Caco-2 (cell line): ENCODE measurements at regions not wholly inside any gene's neighbourhood (a gene's known extent, or its start where the extent isn't known, plus 50 kb on each side); places are given as distances from the start of the nearest gene placed in this dataset.
"Not testable (repeated sequence)": the region's sequence is repeated elsewhere in the genome, so short reads cannot be mapped to it uniquely, and the experiment has no call there.

Source experiments
- BruUV-seq: library from RNA; stranded (reverse); fragments of 400-500 nt; replicated peaks from 2 replicates; lab custom pipeline; 2021; lab: Mats Ljungman, UMichigan
- CTCF ChIA-PET: fragments of 300-600 bp; sonication (Branson Sonifier 250); formaldehyde crosslinking; loops from one replicate; lab custom pipeline; 2022; ENCODE audit warnings: antibody characterized with exemption; lab: Charles Lee
- POLR2A ChIA-PET: fragments of 300-600 bp; sonication (Branson Sonifier 250); formaldehyde crosslinking; loops from one replicate; lab custom pipeline; 2022; ENCODE audit warnings: antibody characterized with exemption; lab: Charles Lee
- DNase-seq, 2 experiments: peaks; one replicate each; pipeline versions ENCODE4 v3.0.0 to v3.0.0-alpha.2; 2020 to 2022
- H3K27me3 ChIP-seq: replicated peaks from 2 replicates; pipeline ENCODE4 v1.6.0; 2011; ENCODE audit warnings: low read length; ENCODE audit not compliant: control insufficient read depth, insufficient read depth
- H3K36me3 ChIP-seq: 2 replicates; pipeline ENCODE4 v1.5.1; 2011; ENCODE audit warnings: low read length; ENCODE audit not compliant: control insufficient read depth, insufficient read depth
- H3K4me1 ChIP-seq: fragments of 250-450 bp; sonication (Bioruptor Pico); 2 replicates; pipeline ENCODE4 v1.5.1; 2020; ENCODE audit warnings: mild to moderate bottlenecking
- H3K4me3 ChIP-seq: 2 replicates; pipeline ENCODE4 v1.5.1; 2011; ENCODE audit warnings: low read depth, mild to moderate bottlenecking, control low read depth, low read length
- H3K9me3 ChIP-seq: fragments of 250-450 bp; sonication (Bioruptor Pico); 2 replicates; pipeline ENCODE4 v1.5.1; 2020; ENCODE audit warnings: mild to moderate bottlenecking, moderate library complexity
- H3K27ac Mint-ChIP-seq: one replicate; pipeline ENCODE4 v1.8.0; 2022; ENCODE audit warnings: mixed read lengths; ENCODE audit not compliant: unreplicated experiment
- H3K27me3 Mint-ChIP-seq: one replicate; pipeline ENCODE4 v1.8.0; 2022; ENCODE audit warnings: mixed read lengths; ENCODE audit not compliant: insufficient read depth, unreplicated experiment
- H3K36me3 Mint-ChIP-seq: one replicate; pipeline ENCODE4 v1.8.0; 2022; ENCODE audit warnings: mild to moderate bottlenecking, mixed read lengths; ENCODE audit not compliant: insufficient read depth, unreplicated experiment
- H3K4me1 Mint-ChIP-seq: one replicate; pipeline ENCODE4 v1.8.0; 2022; ENCODE audit warnings: low read depth, mixed read lengths; ENCODE audit not compliant: unreplicated experiment
- H3K4me3 Mint-ChIP-seq: one replicate; pipeline ENCODE4 v1.8.0; 2022; ENCODE audit warnings: mild to moderate bottlenecking, moderate library complexity, mixed read lengths; ENCODE audit not compliant: unreplicated experiment
- H3K9me3 Mint-ChIP-seq: one replicate; pipeline ENCODE4 v1.8.0; 2022; ENCODE audit warnings: mixed read lengths; ENCODE audit not compliant: unreplicated experiment
- CTCF ChIP-seq, 2 experiments: fragments of 200-600 bp in 1 of 2; IDR thresholded peaks; 1 replicate in 1 of 2; 2 replicates in 1 of 2; pipeline versions ENCODE4 v1.5.1 to v1.8.0; 2011 to 2022; ENCODE audit warnings: antibody characterized with exemption in 1 of 2, control low read depth in 1 of 2, inconsistent platforms in 1 of 2, low read depth in 1 of 2, low read length in 1 of 2, mild to moderate bottlenecking in 1 of 2, moderate library complexity in 1 of 2; ENCODE audit not compliant: insufficient read depth in 1 of 2, severe bottlenecking in 1 of 2, unreplicated experiment in 1 of 2
- intact Hi-C: fragments of 100-400 bp; cut with micrococcal nuclease; formaldehyde crosslinking; loops from one replicate; pipeline ENCODE4 v1.10.0; 2022; ENCODE audit not compliant: unreplicated experiment

- POLR2A ChIA-PET: no interaction called here
These were observed 119.2 kb upstream of the PITX1 start for GRCh38 chr5:135153259-135153658.

GRCh38 chr5:135151660-135152059, 117.6 kb upstream of the PITX1 start:
- H3K4me1 ChIP-seq, CTCF ChIA-PET, POLR2A ChIA-PET, H3K36me3 Mint-ChIP-seq, H3K4me3 ChIP-seq, H3K27me3 Mint-ChIP-seq, intact Hi-C loops, H3K36me3 ChIP-seq, BruUV-seq, DNase-seq, H3K27me3 ChIP-seq, H3K9me3 ChIP-seq, H3K4me3 Mint-ChIP-seq: not testable (repeated sequence)
- Mint-ChIP-seq H3K9me3 (peaks cover 24% of the 10 kb centered on the region), H3K4me1 (peaks cover 13% of the 10 kb centered on the region), H3K27ac (peak overlapping the region; percentile 44)

More at GRCh38 chr5:135153259-135153658, 119.2 kb upstream of the PITX1 start:
- Histone ChIP-seq H3K27me3 (no peaks in the 10 kb centered on the region), H3K4me3 (no peak overlapping the region), H3K9me3 (peaks cover 8% of the 10 kb centered on the region; the same call in 1 of the 2 replicates), H3K36me3 (no peaks in the 10 kb centered on the region), H3K4me1 (peaks cover 7% of the 10 kb centered on the region)
- H3K4me1 Mint-ChIP-seq: peaks cover 22% of the 10 kb centered on the region
- H3K4me3 Mint-ChIP-seq: no peak overlapping the region
- CTCF ChIA-PET: no interaction called here
- TF ChIP-seq CTCF (IDR thresholded peaks at IDR 0.05; ENCODE audit: insufficient read depth in 1 of 2, low read depth in 1 of 2, low read length in 1 of 2, severe bottlenecking in 1 of 2, unreplicated experiment in 1 of 2): no peak
- intact Hi-C loops: no loop called here
- no TSS peak for BruUV-seq
- H3K27ac Mint-ChIP-seq: no peak overlapping the region
- peaks cover 15% of the 10 kb centered on the region for H3K9me3 Mint-ChIP-seq
- H3K27me3 Mint-ChIP-seq: no peaks in the 10 kb centered on the region
- no peak for DNase-seq
- peaks cover 5% of the 10 kb centered on the region for H3K36me3 Mint-ChIP-seq

- Mint-ChIP-seq H3K27me3 (no peaks in the 10 kb centered on the region), H3K4me3 (no peak overlapping the region), H3K27ac (peak overlapping the region; percentile 44), H3K4me1 (peaks cover 16% of the 10 kb centered on the region), H3K36me3 (peaks cover 4% of the 10 kb centered on the region), H3K9me3 (peaks cover 25% of the 10 kb centered on the region)
- ChIA-PET POLR2A (no interaction called here), CTCF (no interaction called here)
- BruUV-seq: no TSS peak
- intact Hi-C loops: no loop called here
- TF ChIP-seq CTCF (IDR thresholded peaks at IDR 0.05; ENCODE audit: insufficient read depth in 1 of 2, low read depth in 1 of 2, low read length in 1 of 2, severe bottlenecking in 1 of 2, unreplicated experiment in 1 of 2): no peak
- Histone ChIP-seq H3K27me3 (no peaks in the 10 kb centered on the region), H3K4me1 (peaks cover 1% of the 10 kb centered on the region), H3K9me3 (peaks cover 4% of the 10 kb centered on the region; the same call in 1 of the 2 replicates), H3K36me3 (no peaks in the 10 kb centered on the region), H3K4me3 (no peak overlapping the region)
- no peak for DNase-seq
These were observed 117.2 kb upstream of the PITX1 start for GRCh38 chr5:135151256-135151655.

DNA sequence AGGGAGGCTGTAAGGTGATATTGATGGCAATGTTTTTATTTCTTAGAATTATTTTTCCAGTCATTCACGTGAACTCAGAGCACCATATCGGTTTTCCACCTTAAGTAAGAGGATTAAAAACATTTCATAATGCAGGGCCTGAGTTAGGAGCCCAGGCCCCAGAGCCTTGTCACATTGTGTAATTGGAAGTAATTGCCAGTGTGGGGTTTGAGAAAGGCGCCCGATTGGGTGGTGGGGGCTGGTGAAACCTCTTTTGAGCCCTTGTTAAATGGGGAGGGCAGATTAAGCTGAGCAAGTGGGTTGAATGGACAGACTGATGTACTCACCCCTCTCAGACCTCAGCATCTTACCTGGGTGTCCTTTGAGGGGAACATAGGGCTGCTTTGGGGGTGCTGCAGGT, 116.7 kb upstream of the PITX1 start:
- Histone ChIP-seq H3K27me3 (no peaks in the 10 kb centered on the region), H3K4me1 (peaks cover 6% of the 10 kb centered on the region), H3K9me3 (peaks cover 4% of the 10 kb centered on the region; the same call in 1 of the 2 replicates), H3K4me3 (no peak overlapping the region), H3K36me3 (no peaks in the 10 kb centered on the region)
- no TSS peak for BruUV-seq
- H3K4me1 Mint-ChIP-seq: peaks cover 14% of the 10 kb centered on the region
- H3K36me3 Mint-ChIP-seq: peaks cover 4% of the 10 kb centered on the region
- H3K27ac Mint-ChIP-seq: peak overlapping the region; percentile 44
- ChIA-PET POLR2A (no interaction called here), CTCF (no interaction called here)
- peaks cover 20% of the 10 kb centered on the region for H3K9me3 Mint-ChIP-seq
- no peaks in the 10 kb centered on the region for H3K27me3 Mint-ChIP-seq
- DNase-seq: no peak
- H3K4me3 Mint-ChIP-seq: no peak overlapping the region
- intact Hi-C loops: no loop called here
- no peak for TF ChIP-seq CTCF (IDR thresholded peaks at IDR 0.05; ENCODE audit: insufficient read depth in 1 of 2, low read depth in 1 of 2, low read length in 1 of 2, severe bottlenecking in 1 of 2, unreplicated experiment in 1 of 2)
